Psoas muscle (tissue), 7 donors: ENCODE measurements at regions not wholly inside any gene's neighbourhood (a gene's known extent, or its start where the extent isn't known, plus 50 kb on each side); places are given as distances from the start of the nearest gene placed in this dataset.

Experiments
- ATAC-seq, 4 donors: fragments of 200-7000 bp; cut with Tn5 transposase; one replicate each; pipeline ENCODE4 v1.9.1; 2020; ENCODE audit warnings: moderate library complexity in 3 of 4, mild to moderate bottlenecking in 2 of 4
- DNase-seq, 2 donors: peaks; one replicate each; pipeline ENCODE4 v3.0.0-alpha.2; 2020
- H3K27ac ChIP-seq: fragments of 200-600 bp; one replicate; pipeline ENCODE4 v1.8.0; 2022
- H3K27me3 ChIP-seq, 3 donors: fragments of 200-600 bp in 1 of 3; one replicate each; pipeline versions ENCODE4 v1.6.1 to v1.8.0; 2013 to 2022; ENCODE audit warnings: low read length in 2 of 3, mild to moderate bottlenecking in 2 of 3, moderate library complexity in 1 of 3; ENCODE audit not compliant: insufficient read depth in 3 of 3
- H3K36me3 ChIP-seq, 2 donors: fragments of 200-600 bp in 1 of 2; one replicate each; pipeline versions ENCODE4 v1.6.1 to v1.8.0; 2013 to 2022; ENCODE audit warnings: low read depth in 1 of 2, mild to moderate bottlenecking in 1 of 2, moderate library complexity in 1 of 2; ENCODE audit not compliant: insufficient read depth in 1 of 2
- H3K4me1 ChIP-seq: fragments of 200-600 bp; one replicate; pipeline ENCODE4 v1.8.0; 2022
- H3K4me3 ChIP-seq: fragments of 200-600 bp; one replicate; pipeline ENCODE4 v1.8.0; 2022; ENCODE audit warnings: mild to moderate bottlenecking
- H3K9me3 ChIP-seq: fragments of 200-600 bp; one replicate; pipeline ENCODE4 v1.8.0; 2022
- CTCF ChIP-seq: fragments of 200-600 bp; IDR thresholded peaks from one replicate; pipeline ENCODE4 v1.8.0; 2022; ENCODE audit warnings: antibody characterized with exemption
- WGBS, 3 donors: extraction: QIAGEN DNeasy Blood & Tissue Kit; methylation state at CpG; one replicate each; pipeline versions ENCODE4 v1.1.6 to v1.1.7; 2013; 5-methylcytosine and 5-hydroxymethylcytosine counted together
- intact Hi-C, 2 donors: fragments of 100-400 bp; cut with DNase I; formaldehyde crosslinking; loops; one replicate each; pipeline versions ENCODE4 v1.11.0 to v1.14.2; 2022
- donor health status: healthy with polysubstance abuse.
- donor health status: DM: no; HTN: no; CAD: no; lungs with moderate emphysema.
- donor health status: Bipolar disorder and iron deficiency.
- donor health status: healthy.
- donor health status: DM: yes; HTN: yes; CAD: no.
- donor health status: DM: no; HTN: no; CAD: no.
- donor health status: DM: yes; HTN: yes; CAD: no.

GRCh38 chr9:31390403-31391025 lies 993.9 kb upstream of the ACO1 start:
- 16 to 18% (median 16%) methylated on average over 5 of the region's 5 CpGs for WGBS, 3 donors
- Histone ChIP-seq H3K27ac (no peak overlapping the region), H3K4me1 (no peaks in the 10 kb centered on the region), H3K27me3 (no peaks in the 10 kb centered on the region), H3K36me3 (no peaks in the 10 kb centered on the region), H3K9me3 (no peaks in the 10 kb centered on the region), H3K4me3 (no peak overlapping the region)
- DNase-seq (no peak), ATAC-seq (no peak)
- intact Hi-C loops = no loop called here
- TF ChIP-seq CTCF = no peak

GRCh38 chr9:31393240-31393639 lies 991.2 kb upstream of the ACO1 start:
- Histone ChIP-seq H3K36me3 (no peaks in the 10 kb centered on the region), H3K9me3 (no peaks in the 10 kb centered on the region), H3K27ac (no peak overlapping the region), H3K27me3 (no peaks in the 10 kb centered on the region), H3K4me3 (no peak overlapping the region), H3K4me1 (no peaks in the 10 kb centered on the region)
- ATAC-seq (no peak), DNase-seq (no peak)
- no peak for TF ChIP-seq CTCF
- intact Hi-C loops = no loop called here

GRCh38 chr9:31394015-31394473 lies 990.4 kb upstream of the ACO1 start:
- Histone ChIP-seq H3K36me3 (no peaks in the 10 kb centered on the region), H3K4me3 (no peak overlapping the region), H3K4me1 (no peaks in the 10 kb centered on the region), H3K27me3 (no peaks in the 10 kb centered on the region), H3K9me3 (no peaks in the 10 kb centered on the region), H3K27ac (no peak overlapping the region)
- TF ChIP-seq CTCF = no peak
- WGBS, 3 donors = 3 to 6% (median 3%) methylated on average over 2 of the region's 2 CpGs
- intact Hi-C loops = no loop called here
- DNase-seq (no peak), ATAC-seq (no peak)

- no peaks in the 10 kb centered on the region for H3K9me3 ChIP-seq
- no peaks in the 10 kb centered on the region for H3K27me3 ChIP-seq
- H3K4me1 ChIP-seq = no peaks in the 10 kb centered on the region
- intact Hi-C loops = no loop called here
- H3K27ac ChIP-seq = no peak overlapping the region
- H3K4me3 ChIP-seq = no peak overlapping the region
- H3K36me3 ChIP-seq = no peaks in the 10 kb centered on the region
- TF ChIP-seq CTCF = no peak
- ATAC-seq (no peak), DNase-seq (no peak)
Observed at GRCh38 chr9:31412081-31412480, 972.4 kb upstream of the ACO1 start.

GRCh38 chr9:31415164-31415563 lies 969.3 kb upstream of the ACO1 start:
- H3K27me3 ChIP-seq = no peaks in the 10 kb centered on the region
- DNase-seq (no peak), ATAC-seq (no peak)
- TF ChIP-seq CTCF = no peak
- H3K9me3 ChIP-seq = no peaks in the 10 kb centered on the region
- H3K27ac ChIP-seq = no peak overlapping the region
- intact Hi-C loops = no loop called here
- no peak overlapping the region for H3K4me3 ChIP-seq
- no peaks in the 10 kb centered on the region for H3K4me1 ChIP-seq
- H3K36me3 ChIP-seq = no peaks in the 10 kb centered on the region
